GM12892 (cell line): ENCODE measurements at regions not wholly inside any gene's neighbourhood (a gene's known extent, or its start where the extent isn't known, plus 50 kb on each side); places are given as distances from the start of the nearest gene placed in this dataset.

Experiments used
- POLR2A ChIP-seq: IDR thresholded peaks from 2 replicates; pipeline ENCODE4 v1.6.1; 2011; ENCODE audit warnings: low read depth, low read length, control low read depth
- POLR2AphosphoS5 ChIP-seq: IDR thresholded peaks from 2 replicates; pipeline ENCODE4 v1.6.1; 2011; ENCODE audit warnings: low read depth, low read length, control low read depth

GRCh38 chr18:45363196-45363595 is 252.1 kb upstream of the SLC14A2 start:
- TF ChIP-seq POLR2A (no peak), POLR2AphosphoS5 (no peak)
